Activated T-cell treated with anti-CD3 and anti-CD28 coated beads, Interleukin-2, amount 50 U/mL, for 48 hours (primary cell): ENCODE measurements at regions not wholly inside any gene's neighbourhood (a gene's known extent, or its start where the extent isn't known, plus 50 kb on each side); places are given as distances from the start of the nearest gene placed in this dataset.

Experiments used
- DNase-seq, 2 experiments: peaks; one replicate each; pipeline ENCODE4 v3.0.0-alpha.2; 2020

DNA sequence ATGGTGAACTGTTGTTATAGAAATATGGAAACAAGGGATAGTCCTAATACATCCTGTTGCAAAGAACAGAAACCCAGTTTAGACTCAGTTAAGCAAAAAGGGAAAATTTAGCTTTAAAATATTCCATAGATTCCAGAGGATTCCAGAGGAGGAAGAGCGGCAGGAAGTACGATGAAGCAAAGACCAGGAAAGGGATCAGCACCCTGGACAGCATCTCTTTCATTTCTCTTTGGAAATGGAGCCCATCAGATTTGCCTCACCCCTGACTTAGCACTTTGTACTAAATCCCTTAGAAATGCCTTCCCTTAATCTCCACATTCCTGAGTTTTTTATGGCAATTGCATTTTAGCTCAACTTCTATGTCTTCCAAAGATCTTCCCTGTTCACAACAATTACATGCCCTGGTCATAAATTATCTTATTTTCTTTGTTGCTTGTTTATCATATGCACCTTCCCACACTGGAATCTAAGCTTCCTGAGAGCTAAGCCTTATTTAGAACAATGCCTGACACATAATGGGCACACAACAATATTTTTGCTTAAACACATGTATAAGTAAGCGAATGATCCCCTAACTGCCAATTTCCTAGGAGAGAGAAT is 150.0 kb upstream of the RBFOX1 start:
- no peak for DNase-seq

DNA sequence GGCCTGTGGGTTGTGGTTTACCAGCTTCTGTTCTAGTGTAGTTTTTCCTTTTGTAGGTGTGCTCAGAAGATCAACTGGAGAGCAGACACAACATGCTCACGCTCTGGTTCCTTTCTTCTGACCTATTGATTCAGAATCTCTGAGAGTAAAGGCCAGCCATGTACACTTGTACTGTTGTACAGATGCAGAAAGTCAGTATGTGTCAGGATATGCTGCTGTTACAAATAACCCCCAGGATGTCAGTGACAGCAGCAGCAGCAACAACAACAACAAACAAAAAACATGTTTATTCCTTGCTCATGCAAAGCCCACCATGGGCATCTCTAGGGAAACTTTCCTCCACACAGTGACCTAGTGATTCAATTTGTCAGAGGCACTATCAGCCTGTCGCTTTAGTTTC is 154.8 kb upstream of the RBFOX1 start:
- no peak for DNase-seq

DNA sequence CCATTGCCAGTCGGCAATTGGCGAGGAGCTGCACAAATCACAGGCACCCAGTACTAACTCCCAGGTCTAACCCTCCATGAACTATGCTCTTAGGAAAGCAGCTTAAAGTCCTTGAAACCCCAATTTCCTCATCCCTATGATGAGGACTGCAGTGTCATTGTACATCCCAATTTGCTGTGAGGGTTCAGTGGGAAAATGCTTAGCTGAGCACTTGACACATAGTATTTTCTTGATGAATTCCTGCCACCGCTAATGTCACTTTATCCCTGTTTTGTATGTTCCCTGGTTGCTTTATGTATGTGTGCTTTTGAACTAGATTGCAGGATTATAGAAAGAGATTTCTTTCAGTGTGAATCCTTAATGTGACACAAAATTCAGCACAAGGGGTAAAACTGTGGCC is 161.5 kb upstream of the RBFOX1 start:
- DNase-seq, result no peak

DNA sequence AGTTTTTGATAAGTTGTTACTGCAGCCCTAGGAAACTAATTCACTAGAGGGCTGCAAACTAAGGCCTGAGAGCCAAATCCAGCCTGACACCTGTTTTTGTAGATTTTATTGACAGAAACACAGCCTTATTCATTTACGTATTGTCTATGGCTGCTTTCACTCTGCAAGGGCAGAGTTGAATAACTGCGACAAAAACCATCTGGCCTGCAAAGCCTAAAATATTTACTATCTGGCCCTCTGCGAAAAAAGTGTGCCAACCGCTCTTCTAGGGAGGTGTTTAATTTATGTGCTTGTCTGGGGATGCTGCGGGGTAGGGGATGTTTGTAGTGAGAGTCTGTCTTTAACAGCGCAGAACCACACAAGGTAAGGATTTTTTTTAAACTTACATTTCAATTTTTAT is 165.0 kb upstream of the RBFOX1 start:
- no peak for DNase-seq

DNA sequence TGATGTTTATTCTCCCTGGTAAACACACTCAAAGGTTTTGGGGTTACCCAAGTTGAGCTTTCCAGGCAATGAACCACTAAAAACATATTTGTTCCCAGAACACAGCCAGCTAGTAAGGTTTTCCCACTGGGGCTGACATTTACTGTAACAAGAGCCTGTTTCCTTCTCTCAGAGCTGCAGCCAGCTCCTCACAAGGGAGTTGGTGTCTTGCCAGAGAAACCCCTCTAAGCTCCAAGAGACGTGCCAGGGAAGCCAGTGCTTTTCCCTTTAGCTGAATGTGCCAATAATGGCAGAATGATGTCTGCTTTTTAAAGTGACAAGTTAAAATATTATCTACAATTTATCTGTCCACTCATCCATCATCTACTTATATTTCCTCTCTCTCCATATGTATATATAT is 170.8 kb upstream of the RBFOX1 start:
- DNase-seq, result no peak

DNA sequence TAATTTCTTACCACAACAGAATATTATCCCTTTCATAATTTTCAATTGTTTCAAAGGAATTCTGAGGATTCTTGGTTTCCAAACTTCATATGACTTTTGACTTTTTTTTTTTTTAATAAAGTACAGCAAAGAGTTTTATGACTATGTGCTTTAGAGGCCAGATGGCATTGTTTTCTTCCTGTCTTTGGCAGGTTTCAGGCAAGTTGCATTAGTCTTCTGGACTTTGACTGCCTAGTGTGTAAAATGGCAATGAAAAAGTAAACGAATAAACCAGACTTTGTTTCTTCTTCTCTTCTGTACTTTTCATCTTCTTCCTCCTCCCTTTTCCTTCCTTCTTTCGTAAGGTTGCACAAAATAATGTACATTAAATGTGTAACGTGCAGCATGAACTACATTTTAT is 172.6 kb upstream of the RBFOX1 start:
- no peak for DNase-seq

DNA sequence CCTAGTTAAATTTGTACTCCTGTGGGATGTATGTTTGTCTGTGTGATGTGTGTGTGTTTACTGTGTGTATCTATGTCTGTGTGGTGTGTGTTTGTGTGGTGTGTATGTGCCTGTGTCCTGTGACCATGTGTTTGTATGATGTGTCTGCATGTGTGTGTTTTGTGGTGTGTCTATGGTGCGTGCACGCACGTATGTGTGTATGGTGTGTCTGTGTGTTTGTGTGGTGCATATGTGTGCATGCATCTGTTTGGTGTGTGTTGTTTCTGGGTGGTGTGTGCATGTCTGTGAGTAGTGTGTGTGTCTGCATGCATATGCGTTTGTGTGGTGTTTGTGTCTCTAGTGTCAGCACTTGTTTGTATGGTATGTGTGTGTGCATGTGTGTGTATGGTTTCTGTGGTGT is 174.2 kb upstream of the RBFOX1 start:
- DNase-seq, result no peak

DNA sequence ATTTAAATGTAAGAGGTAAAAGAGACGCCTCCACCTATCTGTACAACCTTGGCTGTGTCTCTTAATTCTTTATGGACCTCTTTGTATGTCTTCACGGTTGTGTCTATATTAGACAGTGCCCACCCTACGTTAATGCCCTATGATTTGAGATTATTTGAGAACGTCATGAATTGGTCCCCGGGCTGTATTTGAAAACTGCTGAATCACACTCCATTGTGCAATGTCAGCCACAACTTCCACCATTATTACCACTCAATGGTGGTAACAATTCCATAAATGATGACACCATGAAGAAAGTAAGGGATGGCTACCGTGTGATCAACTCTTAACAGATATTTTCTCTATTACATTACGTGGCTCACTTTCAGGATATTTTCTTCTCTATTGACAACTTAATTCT is 182.4 kb upstream of the RBFOX1 start:
- DNase-seq, result no peak

DNA sequence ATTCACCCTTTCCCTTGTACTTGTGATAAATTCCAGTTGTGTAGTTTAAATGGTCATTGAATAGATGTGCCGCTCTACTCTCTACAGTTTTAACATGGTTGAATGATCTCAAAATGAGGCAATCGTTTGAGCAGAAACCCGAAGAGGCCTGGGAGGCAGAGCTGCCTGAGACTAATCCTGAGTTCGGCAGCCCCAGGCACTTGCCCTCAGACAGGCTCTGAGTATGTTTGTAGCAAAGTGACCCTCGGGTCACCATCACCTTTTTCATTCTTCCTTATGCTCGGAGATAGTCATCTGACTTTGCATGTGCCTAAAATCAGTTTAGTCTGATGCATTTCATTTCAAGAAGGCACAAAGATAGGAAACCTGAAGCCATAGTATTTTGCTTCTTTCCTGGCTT is 184.0 kb upstream of the RBFOX1 start:
- no peak for DNase-seq

DNA sequence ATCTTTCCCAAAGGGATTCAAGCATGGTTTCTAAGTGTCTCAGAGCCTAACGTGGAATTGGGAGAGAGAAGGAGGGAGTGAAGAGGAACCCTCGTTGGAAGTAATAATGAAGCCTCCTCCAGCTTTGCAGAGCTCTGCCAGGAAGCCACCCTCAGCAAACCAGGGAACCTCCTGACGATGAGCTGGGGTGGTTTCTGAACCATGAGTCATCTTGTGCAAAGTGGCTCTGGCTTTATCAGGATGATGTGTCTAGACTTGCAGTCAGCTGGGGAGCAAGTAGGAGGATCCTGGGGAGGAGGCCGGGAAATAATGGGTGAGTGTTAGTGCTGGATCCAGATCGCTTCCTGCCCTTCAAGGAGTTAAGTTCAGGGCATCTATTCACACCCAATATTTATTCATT is 191.7 kb upstream of the RBFOX1 start:
- no peak for DNase-seq

DNA sequence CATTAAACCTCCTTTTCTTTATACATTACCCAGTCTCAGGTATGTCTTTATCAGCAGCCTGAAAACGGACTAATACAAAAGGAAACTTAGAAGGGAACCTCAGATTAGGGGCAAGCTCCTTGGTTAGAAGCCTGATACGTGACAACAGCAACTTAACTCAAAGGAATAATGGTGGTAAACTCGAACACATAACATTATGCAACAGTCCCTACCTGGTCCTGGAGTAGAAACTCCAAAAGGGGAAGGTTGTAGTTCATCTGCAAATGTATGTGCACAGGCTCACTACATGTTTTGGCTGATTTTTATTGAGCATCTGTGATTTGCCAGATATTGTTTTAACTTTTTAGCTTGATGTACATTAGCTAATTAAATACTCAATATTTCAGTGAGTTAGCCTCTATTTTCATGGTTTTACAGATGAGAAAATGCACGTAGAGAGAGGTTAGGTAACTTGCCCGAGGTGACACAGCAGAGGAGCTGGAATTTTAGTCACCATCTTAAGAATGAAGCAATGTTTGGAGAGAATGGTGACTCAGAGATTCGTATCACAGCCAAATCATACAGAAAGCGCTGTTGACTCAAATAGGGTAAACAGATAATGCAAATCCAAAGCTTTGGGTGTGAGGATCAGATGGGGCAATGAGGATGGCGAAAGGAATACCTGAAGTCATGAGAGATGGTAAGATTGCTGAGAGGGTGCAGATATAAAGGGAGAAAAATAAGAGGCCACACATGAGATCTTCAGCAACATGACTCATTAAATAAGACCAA is 194.9 kb upstream of the RBFOX1 start:
- no peak for DNase-seq

DNA sequence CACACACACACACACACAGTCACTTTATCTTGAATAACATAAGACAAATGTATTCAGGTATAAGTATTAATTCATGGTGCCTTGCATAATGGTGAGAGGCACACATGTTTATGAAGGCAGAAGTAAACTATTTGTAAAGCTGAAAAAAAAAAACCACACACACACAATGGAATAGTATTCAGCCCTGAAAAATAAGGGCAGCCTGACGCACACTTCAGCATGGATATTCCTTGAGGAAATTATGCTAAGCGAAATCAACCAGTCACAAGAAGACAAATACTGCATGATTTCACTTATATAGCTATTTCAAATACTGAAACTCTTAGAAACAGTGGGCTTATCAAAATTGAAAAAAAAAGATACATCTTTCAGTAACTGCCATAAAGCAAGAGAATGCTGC is 200.2 kb upstream of the RBFOX1 start:
- no peak for DNase-seq

DNA sequence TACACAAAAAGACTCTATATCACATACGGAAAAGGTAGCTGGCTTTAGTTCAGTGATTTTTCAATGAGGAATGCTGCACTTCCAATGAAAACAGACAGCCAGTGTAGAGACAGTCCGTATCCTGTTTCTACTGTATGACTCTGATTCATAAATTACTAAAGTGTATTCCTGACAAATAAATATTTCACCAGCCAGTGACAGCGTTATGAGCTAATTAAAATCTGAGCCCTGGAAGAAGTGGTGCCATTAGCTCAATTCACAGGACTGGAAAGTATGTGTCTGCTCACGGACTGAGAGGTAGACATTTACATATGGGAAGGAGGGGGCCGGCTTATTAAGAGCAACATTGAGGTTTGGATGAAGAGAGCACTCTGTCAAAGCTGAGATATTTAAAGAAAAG is 207.9 kb upstream of the RBFOX1 start:
- DNase-seq, result no peak

DNA sequence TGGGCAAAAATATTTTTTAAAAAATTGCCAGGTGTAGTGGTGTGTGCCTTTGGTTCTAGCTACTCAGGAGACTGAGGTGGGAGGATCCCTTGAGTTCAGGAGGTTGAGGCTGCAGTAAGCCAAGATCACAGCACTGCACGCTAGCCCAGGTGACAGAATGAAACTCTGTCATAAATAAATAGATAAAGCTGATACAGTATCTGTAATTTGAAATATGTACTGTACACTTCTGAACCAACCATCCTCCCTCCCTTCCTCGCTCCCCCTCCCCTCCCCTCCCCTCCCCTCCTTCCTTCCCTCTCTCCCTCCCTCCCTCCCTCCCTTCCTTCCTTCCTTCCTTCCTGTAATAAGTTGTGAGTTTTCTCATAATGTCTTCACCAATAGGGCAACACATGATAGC is 208.4 kb upstream of the RBFOX1 start:
- no peak for DNase-seq

DNA sequence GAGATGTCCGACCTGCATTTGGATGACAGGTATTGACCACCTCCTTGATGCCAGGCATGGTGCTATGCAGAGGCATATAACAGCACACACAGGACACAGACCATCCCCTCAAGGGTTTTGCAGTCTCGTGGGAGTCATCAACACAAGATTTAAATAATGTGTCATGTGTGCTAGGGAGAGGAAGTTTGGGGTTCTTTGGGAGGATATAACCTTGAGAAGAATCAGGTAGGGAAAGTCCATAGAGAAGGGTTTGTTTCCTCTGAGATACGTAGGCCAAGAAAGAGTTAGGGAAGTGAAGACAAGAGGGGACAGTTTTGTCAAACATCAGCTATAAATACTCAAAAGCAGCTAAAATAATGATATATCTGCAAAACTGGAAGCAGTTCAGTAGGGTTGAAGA is 215.9 kb upstream of the RBFOX1 start:
- DNase-seq, result no peak

DNA sequence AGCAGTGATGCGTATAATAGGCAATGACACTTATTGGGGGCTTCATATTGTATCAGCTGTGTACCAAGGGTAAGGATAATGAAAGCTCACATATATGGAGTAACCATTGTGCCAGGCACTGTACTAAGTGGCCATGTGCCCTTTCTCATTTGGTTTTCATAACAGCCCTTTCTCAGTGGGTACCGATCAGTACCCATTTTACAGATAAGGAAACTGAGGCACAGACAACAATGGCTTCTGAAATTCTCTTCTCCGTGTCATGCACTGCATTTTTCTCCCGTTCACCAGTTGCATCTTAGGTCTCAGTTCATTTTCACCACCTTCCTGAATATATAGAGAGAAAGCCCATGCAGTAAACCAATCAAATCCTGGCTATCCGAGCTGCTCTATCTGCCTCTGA is 216.7 kb upstream of the RBFOX1 start:
- DNase-seq, result no peak

DNA sequence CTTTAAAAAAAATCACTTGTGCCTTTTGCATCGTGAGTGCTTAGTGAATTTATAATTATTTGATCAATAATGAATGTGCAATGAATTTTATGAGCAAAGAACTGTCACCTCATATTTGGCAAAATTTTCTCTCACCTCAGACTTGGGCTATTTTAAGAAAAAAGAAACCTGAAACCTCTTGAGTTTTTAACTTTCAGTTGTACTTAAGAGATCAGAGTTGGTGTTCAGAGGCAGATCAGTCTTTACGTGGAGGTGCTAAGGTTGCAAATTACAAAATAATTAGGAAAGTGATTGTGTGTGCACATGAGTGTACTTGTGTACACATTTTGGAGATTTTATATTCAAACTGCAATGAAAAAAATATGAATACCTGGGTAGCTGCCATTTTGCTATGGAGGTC is 218.7 kb upstream of the RBFOX1 start:
- DNase-seq, result no peak

DNA sequence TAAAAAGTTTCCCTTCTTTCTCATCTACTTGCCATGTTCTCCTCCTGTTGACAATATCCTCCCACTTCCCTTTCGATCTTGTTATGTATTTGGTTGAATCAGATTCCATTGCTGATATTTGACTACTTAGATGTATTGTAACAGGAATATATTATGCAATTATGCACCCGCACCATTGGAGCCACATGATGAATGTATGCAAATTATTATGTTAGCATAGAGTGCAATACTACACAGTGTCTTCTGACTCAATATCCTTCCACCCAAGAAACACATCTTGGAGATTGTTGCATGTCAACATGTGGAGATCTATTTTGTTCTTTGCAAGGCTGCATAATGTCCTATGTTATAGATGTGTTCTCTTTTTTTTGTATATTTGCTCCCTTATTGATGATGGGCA is 219.2 kb upstream of the RBFOX1 start:
- no peak for DNase-seq

DNA sequence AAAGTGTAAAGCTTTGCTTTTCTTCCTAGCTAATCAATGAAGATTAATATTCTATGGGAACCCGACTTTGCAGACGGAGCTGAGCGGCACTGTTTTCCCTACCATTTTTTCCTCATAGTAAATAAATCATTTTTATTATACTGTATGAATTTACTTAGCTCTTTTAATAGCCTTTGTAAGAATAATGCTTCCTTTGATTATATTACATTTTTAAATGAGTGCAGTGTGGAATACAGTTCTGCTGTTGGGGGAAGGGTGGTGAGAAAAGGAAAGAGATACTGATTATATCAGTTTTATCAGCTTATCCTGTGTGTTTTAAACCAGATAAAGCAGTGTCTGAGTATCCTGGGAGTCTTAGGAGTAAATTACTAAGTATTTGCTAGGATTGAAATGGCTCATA is 221.4 kb upstream of the RBFOX1 start:
- DNase-seq, result no peak

DNA sequence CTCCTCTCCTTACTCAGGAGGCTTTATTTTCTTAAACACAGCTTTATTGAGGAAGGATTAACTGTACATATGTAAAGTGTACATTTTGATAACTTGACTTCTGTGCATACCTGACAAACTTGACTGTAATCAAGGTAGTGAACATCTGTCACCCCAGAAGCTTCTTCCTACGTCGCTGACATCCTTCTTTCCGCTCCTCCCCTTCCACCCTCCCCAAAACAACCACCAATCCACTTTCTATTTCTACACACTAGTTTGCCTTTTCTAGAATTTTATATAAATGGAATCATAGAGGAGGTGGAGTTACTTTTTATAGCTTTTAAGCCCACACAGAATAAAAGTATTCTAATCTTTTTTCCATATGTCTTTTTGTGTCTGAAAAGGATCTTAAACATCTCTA is 225.2 kb upstream of the RBFOX1 start:
- DNase-seq, result no peak

DNA sequence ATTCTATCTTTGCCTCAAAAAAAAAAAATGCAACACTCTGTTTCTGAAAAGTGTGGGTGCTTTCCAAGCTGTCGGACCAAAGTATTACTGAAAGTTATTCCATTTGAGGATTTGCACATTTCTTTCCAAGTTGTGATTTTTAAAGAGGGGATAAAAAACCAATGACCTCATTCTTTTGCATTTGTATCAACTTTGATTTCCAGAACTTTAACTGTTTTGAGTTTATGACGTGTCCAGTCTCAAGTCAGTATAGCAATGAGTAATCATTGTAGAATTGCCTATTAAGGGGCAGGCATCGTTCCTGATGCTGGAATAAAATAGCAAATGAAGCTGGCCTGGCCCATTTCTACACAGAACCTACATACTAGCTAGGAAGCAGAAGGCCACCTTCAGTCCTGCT is 229.6 kb upstream of the RBFOX1 start:
- no peak for DNase-seq

DNA sequence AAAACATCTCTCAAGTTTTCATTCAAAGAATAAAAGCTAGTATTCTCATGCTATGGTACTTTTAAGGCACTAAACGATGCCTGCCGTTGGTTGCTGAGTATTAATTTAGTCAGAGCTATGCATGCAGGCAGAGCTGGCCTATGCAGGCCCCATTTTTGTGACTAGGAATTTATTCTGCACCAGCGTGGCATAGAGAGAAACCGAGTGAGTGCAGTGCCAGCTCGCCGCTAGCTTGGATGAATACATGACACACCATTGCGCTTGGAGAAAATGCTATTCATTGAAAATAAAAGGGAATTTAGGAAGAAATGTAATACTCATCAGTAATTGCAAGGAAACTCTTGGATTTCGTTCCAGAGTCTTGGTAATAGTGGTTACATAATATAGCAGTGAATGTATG is 231.6 kb upstream of the RBFOX1 start:
- DNase-seq, result no peak

DNA sequence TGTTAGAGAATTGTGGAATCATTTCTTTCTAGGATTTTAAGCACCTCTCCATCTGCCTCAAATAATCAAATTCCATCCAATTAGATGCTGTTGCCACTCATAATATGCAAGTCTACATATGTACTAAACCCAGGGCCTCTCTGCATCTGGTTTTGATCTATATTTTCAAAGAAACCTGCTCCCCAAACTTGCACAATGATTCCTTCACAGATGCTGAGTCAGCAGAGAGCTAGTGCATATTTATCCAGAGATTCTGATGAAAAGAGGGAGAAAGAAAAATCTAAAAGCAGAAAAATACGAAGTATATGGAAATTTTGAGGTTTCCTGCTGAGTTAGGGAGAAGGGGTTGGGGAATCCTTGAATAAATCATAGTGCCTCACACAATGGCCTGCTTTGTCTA is 235.1 kb upstream of the RBFOX1 start:
- DNase-seq, result no peak

DNA sequence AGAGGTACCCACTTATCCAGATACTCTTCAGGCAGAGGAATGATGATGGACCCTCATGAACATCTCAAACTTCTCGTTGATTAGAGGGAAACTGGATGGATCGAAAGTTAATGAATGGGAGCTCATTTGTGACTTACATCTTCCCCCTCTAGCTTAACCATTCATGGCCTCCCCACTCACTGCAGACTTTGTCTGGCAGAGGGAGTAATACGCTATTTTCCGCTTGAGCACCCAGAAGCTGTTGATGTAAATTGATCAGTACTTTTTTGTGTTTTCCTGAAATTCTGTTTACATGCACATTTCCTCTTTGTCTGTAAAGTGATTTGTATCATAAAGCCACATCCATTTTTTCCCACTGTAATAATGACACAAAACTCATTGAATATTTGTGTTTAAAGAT is 239.1 kb upstream of the RBFOX1 start:
- DNase-seq, result no peak

DNA sequence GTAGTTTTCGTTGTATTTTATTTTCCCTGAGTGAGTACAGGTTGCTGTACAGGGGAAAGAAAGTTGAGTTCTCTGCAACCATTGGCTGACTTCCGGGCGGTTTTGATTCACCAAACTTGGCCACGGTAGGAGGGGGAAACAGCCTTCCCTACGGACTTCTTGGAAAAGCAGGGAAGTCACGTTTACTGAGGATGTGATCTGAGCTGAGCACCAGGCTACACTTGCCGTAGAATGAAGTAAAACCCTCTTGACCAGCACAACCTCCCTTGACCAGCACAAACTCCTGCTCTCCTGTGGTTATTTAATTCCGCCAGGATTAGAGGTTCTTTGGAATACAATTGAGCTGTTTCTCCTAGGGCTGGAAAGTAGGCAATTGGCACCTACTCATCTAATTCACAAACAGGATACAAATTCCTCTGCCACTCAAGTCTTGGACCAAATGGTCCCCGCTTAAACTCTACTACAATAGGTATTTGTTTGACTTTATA is 242.0 kb upstream of the RBFOX1 start:
- no peak for DNase-seq
